Vagina (tissue), 2 donors: ENCODE measurements at regions not wholly inside any gene's neighbourhood (a gene's known extent, or its start where the extent isn't known, plus 50 kb on each side); places are given as distances from the start of the nearest gene placed in this dataset.

Experiments used
- POLR2A ChIP-seq, 2 donors: fragments of 450-650 bp; IDR thresholded peaks; one replicate each; pipeline ENCODE4 v1.6.1; 2017; ENCODE audit warnings: antibody characterized with exemption in 2 of 2, mild to moderate bottlenecking in 2 of 2, moderate library complexity in 2 of 2
- POLR2AphosphoS5 ChIP-seq, 2 donors: sonication (generic); formaldehyde crosslinking; IDR thresholded peaks; one replicate each; pipeline ENCODE4 v1.9.0; 2017; ENCODE audit warnings: antibody characterized with exemption in 2 of 2, mild to moderate bottlenecking in 2 of 2, low read depth in 1 of 2; ENCODE audit not compliant: insufficient read depth in 1 of 2
- TF ChIP-seq, protein P1 (sequence below), 3 experiments: fragments of 450-650 bp in 2 of 3; fragments of 200-600 bp in 1 of 3; sonication (generic) in 1 of 3; IDR thresholded peaks; one replicate each; pipeline ENCODE4 v1.5.1; 2017 to 2019; ENCODE audit warnings: antibody characterized with exemption in 3 of 3, mild to moderate bottlenecking in 2 of 3, moderate library complexity in 2 of 3

- TF ChIP-seq, protein P1, sequence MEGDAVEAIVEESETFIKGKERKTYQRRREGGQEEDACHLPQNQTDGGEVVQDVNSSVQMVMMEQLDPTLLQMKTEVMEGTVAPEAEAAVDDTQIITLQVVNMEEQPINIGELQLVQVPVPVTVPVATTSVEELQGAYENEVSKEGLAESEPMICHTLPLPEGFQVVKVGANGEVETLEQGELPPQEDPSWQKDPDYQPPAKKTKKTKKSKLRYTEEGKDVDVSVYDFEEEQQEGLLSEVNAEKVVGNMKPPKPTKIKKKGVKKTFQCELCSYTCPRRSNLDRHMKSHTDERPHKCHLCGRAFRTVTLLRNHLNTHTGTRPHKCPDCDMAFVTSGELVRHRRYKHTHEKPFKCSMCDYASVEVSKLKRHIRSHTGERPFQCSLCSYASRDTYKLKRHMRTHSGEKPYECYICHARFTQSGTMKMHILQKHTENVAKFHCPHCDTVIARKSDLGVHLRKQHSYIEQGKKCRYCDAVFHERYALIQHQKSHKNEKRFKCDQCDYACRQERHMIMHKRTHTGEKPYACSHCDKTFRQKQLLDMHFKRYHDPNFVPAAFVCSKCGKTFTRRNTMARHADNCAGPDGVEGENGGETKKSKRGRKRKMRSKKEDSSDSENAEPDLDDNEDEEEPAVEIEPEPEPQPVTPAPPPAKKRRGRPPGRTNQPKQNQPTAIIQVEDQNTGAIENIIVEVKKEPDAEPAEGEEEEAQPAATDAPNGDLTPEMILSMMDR (IDR thresholded peaks at IDR 0.05), result no peak
- TF ChIP-seq POLR2A (IDR thresholded peaks at IDR 0.05) (no peak), POLR2AphosphoS5 (IDR thresholded peaks at IDR 0.05; ENCODE audit: insufficient read depth in 1 of 2, low read depth in 1 of 2) (no peak)
These were observed 53.8 kb upstream of the OLFM3 start for GRCh38 chr1:102050556-102050955.
